AG04450 (cell line): ENCODE measurements at regions not wholly inside any gene's neighbourhood (a gene's known extent, or its start where the extent isn't known, plus 50 kb on each side); places are given as distances from the start of the nearest gene placed in this dataset.
"Not testable (repeated sequence)": the region's sequence is repeated elsewhere in the genome, so short reads cannot be mapped to it uniquely, and the experiment has no call there.

Experiments
- CTCF ChIA-PET: fragments of 300-600, 350-600 bp; formaldehyde crosslinking; extraction: SDS; loops from one replicate; lab custom pipeline; 2022; ENCODE audit warnings: antibody characterized with exemption, inconsistent platforms; lab: Charles Lee
- POLR2A ChIA-PET: fragments of 350-600 bp; formaldehyde crosslinking; extraction: SDS; loops from one replicate; lab custom pipeline; 2021; ENCODE audit warnings: antibody characterized with exemption, inconsistent platforms; lab: Yijun Ruan, JAX
- DNase-seq: peaks from one replicate; pipeline ENCODE4 v3.0.0-alpha.2; 2011; ENCODE audit warnings: low read depth, low spot score
- H3K27ac ChIP-seq: one replicate; pipeline ENCODE4 v1.5.1; 2012; ENCODE audit warnings: low read depth, low read length, control low read depth
- H3K27me3 ChIP-seq: one replicate; pipeline ENCODE4 v1.6.0; 2012; ENCODE audit warnings: low read length; ENCODE audit not compliant: control insufficient read depth, insufficient read depth
- H3K4me3 ChIP-seq: 2 replicates; pipeline ENCODE4 v1.5.1; 2011; ENCODE audit warnings: mild to moderate bottlenecking, low read depth, low read length, control low read depth
- H3K9me3 ChIP-seq: 2 replicates; pipeline ENCODE4 v1.5.1; 2012; ENCODE audit warnings: low read length; ENCODE audit not compliant: control insufficient read depth, insufficient read depth
- CTCF ChIP-seq: IDR thresholded peaks from 2 replicates; pipeline ENCODE4 v1.5.1; 2011; ENCODE audit warnings: low read depth, low read length, control low read depth, inconsistent platforms

- TF ChIP-seq CTCF, result no peak
- ChIA-PET CTCF (interaction anchor here (3.0 kb wide), 1 partner anchor 527 kb away, joined by 8 read pairs; no protein-coding TSS in a partner anchor), POLR2A (no interaction called here)
- Histone ChIP-seq H3K9me3 (no peaks in the 10 kb centered on the region), H3K27ac (no peak overlapping the region), H3K4me3 (no peak overlapping the region), H3K27me3 (no peaks in the 10 kb centered on the region)
- no peak for DNase-seq
These were observed 131.5 kb upstream of the MGAT4C start for GRCh38 chr12:86387591-86388145.

- H3K9me3 ChIP-seq, H3K27me3 ChIP-seq, CTCF ChIA-PET, H3K4me3 ChIP-seq, H3K27ac ChIP-seq, DNase-seq, POLR2A ChIA-PET: not testable (repeated sequence)
These were observed 127.6 kb upstream of the MGAT4C start for GRCh38 chr12:86383759-86384158.

- CTCF ChIA-PET, result no interaction called here
These were observed 123.1 kb upstream of the MGAT4C start for GRCh38 chr12:86379337-86379736.

GRCh38 chr12:86376052-86376451 is 119.9 kb upstream of the MGAT4C start:
- CTCF ChIA-PET, result interaction anchor here (0.6 kb wide), 1 partner anchor 85 kb away, joined by 3 read pairs; no protein-coding TSS in a partner anchor

More at GRCh38 chr12:86379337-86379736, 123.1 kb upstream of the MGAT4C start:
- Histone ChIP-seq H3K27me3 (no peaks in the 10 kb centered on the region), H3K27ac (no peak overlapping the region), H3K9me3 (no peaks in the 10 kb centered on the region), H3K4me3 (no peak overlapping the region)
- TF ChIP-seq CTCF, result no peak
- POLR2A ChIA-PET, result no interaction called here
- no peak for DNase-seq

GRCh38 chr12:86373813-86374212 is 117.6 kb upstream of the MGAT4C start:
- Histone ChIP-seq H3K9me3 (no peaks in the 10 kb centered on the region), H3K4me3 (no peak overlapping the region), H3K27ac (no peak overlapping the region), H3K27me3 (no peaks in the 10 kb centered on the region)
- no peak for TF ChIP-seq CTCF
- CTCF ChIA-PET, result no interaction called here
- no peak for DNase-seq
- POLR2A ChIA-PET, result no interaction called here

More at GRCh38 chr12:86376052-86376451, 119.9 kb upstream of the MGAT4C start:
- Histone ChIP-seq H3K4me3 (no peak overlapping the region), H3K9me3 (no peaks in the 10 kb centered on the region), H3K27me3 (no peaks in the 10 kb centered on the region), H3K27ac (no peak overlapping the region)
- TF ChIP-seq CTCF, result 0 out of 2 replicates have a peak, but pooled peaks have one; percentile 8
- DNase-seq, result no peak
- POLR2A ChIA-PET, result no interaction called here
